ENCODE measurements at regions not wholly inside any gene's neighbourhood (a gene's known extent, or its start where the extent isn't known, plus 50 kb on each side); places are given as distances from the start of the nearest gene placed in this dataset.

DNA sequence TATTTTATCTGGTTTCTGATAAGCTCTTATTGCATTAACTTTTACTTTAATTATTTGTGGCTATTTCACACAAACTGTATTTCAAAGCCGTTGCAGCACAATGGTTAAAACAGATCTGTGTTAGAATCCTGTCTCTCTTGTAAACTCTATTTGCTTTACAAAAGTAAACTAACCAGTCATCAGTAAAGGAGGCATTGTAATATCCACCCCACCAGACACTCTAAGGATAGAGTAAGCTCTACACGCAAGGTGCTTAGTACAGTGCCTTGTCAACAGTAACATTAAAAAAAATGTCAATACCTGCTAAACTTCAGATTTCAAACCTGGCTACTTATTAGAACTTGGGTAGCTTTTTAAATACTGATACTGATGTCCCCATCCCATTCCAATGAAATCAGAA lies 228.4 kb downstream of the RCHY1 start:
- TF ChIP-seq TAF1 (IDR thresholded peaks at IDR 0.05; ENCODE audit: borderline replicate concordance, insufficient read depth, low read length) = no peak
- no peak for TF ChIP-seq SIN3A (IDR thresholded peaks at IDR 0.05; ENCODE audit: borderline replicate concordance, insufficient read depth, low read length)
- TF ChIP-seq FOXP2 (optimal IDR thresholded peaks at IDR 0.05; ENCODE audit: borderline replicate concordance, extremely low read depth, extremely low read length, insufficient read depth) = no peak
- TF ChIP-seq POLR2AphosphoS5 (IDR thresholded peaks at IDR 0.05; ENCODE audit: low read depth, low read length) = no peak
- TF ChIP-seq, protein P1, sequence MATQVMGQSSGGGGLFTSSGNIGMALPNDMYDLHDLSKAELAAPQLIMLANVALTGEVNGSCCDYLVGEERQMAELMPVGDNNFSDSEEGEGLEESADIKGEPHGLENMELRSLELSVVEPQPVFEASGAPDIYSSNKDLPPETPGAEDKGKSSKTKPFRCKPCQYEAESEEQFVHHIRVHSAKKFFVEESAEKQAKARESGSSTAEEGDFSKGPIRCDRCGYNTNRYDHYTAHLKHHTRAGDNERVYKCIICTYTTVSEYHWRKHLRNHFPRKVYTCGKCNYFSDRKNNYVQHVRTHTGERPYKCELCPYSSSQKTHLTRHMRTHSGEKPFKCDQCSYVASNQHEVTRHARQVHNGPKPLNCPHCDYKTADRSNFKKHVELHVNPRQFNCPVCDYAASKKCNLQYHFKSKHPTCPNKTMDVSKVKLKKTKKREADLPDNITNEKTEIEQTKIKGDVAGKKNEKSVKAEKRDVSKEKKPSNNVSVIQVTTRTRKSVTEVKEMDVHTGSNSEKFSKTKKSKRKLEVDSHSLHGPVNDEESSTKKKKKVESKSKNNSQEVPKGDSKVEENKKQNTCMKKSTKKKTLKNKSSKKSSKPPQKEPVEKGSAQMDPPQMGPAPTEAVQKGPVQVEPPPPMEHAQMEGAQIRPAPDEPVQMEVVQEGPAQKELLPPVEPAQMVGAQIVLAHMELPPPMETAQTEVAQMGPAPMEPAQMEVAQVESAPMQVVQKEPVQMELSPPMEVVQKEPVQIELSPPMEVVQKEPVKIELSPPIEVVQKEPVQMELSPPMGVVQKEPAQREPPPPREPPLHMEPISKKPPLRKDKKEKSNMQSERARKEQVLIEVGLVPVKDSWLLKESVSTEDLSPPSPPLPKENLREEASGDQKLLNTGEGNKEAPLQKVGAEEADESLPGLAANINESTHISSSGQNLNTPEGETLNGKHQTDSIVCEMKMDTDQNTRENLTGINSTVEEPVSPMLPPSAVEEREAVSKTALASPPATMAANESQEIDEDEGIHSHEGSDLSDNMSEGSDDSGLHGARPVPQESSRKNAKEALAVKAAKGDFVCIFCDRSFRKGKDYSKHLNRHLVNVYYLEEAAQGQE (IDR thresholded peaks at IDR 0.05; ENCODE audit: insufficient read depth in 1 of 2, low read depth in 2 of 2, low read length in 2 of 2) = no peak

- TF ChIP-seq FOXP2 (optimal IDR thresholded peaks at IDR 0.05; ENCODE audit: borderline replicate concordance, extremely low read depth, extremely low read length, insufficient read depth) = no peak
- TF ChIP-seq, protein P1 (IDR thresholded peaks at IDR 0.05; ENCODE audit: insufficient read depth in 1 of 2, low read depth in 2 of 2, low read length in 2 of 2) = no peak
- no peak for TF ChIP-seq SIN3A (IDR thresholded peaks at IDR 0.05; ENCODE audit: borderline replicate concordance, insufficient read depth, low read length)
- no peak for TF ChIP-seq TAF1 (IDR thresholded peaks at IDR 0.05; ENCODE audit: borderline replicate concordance, insufficient read depth, low read length)
- no peak for TF ChIP-seq POLR2AphosphoS5 (IDR thresholded peaks at IDR 0.05; ENCODE audit: low read depth, low read length)
Observed at GRCh38 chr4:75284831-75285230, 229.4 kb downstream of the RCHY1 start.

DNA sequence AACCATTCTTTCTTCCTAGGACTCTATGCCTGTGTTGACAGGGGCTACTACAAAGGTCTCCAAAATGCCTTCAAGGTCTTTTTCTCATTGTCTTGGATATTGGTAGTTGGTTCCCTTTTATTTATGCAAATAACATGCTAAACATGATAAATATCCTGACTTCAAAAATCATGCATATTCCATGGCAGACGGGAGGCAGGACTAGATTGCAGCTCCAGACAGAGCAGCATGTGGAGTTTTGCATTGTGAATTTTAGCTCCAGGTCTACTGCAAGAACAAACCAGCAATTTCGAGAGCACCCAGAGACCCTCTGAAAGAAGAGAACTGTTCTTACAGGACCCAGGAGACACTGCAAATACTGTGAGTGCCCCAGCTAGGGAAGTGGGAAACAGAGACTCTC lies 254.9 kb downstream of the RCHY1 start:
- TF ChIP-seq POLR2AphosphoS5 (IDR thresholded peaks at IDR 0.05; ENCODE audit: low read depth, low read length) (no peak), FOXP2 (optimal IDR thresholded peaks at IDR 0.05; ENCODE audit: borderline replicate concordance, extremely low read depth, extremely low read length, insufficient read depth) (no peak), TAF1 (IDR thresholded peaks at IDR 0.05; ENCODE audit: borderline replicate concordance, insufficient read depth, low read length) (no peak), SIN3A (IDR thresholded peaks at IDR 0.05; ENCODE audit: borderline replicate concordance, insufficient read depth, low read length) (no peak)
- TF ChIP-seq, protein P1 (IDR thresholded peaks at IDR 0.05; ENCODE audit: insufficient read depth in 1 of 2, low read depth in 2 of 2, low read length in 2 of 2) = no peak

DNA sequence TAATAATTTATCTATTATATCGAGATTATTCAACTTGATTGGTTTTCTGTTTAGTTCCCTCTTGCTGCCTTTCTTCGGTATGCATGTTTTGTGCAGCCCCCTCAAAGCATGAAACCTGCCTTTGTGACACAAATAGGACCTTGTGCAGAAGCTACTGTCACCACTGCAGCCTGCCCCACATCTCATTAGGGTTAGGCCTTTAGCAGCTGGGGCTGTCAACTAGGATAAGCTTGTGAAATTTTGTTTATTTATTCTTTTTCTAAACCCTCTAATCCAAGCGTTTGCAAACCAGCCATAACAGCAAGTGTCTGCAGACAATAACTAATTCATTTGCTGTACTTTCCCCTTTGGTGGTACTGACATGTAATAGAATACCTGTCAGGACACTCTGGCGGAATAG lies 258.9 kb downstream of the RCHY1 start:
- no peak for TF ChIP-seq TAF1 (IDR thresholded peaks at IDR 0.05; ENCODE audit: borderline replicate concordance, insufficient read depth, low read length)
- TF ChIP-seq, protein P1 (IDR thresholded peaks at IDR 0.05; ENCODE audit: insufficient read depth in 1 of 2, low read depth in 2 of 2, low read length in 2 of 2) = no peak
- no peak for TF ChIP-seq POLR2AphosphoS5 (IDR thresholded peaks at IDR 0.05; ENCODE audit: low read depth, low read length)
- no peak for TF ChIP-seq SIN3A (IDR thresholded peaks at IDR 0.05; ENCODE audit: borderline replicate concordance, insufficient read depth, low read length)
- TF ChIP-seq FOXP2 (optimal IDR thresholded peaks at IDR 0.05; ENCODE audit: borderline replicate concordance, extremely low read depth, extremely low read length, insufficient read depth) = no peak

DNA sequence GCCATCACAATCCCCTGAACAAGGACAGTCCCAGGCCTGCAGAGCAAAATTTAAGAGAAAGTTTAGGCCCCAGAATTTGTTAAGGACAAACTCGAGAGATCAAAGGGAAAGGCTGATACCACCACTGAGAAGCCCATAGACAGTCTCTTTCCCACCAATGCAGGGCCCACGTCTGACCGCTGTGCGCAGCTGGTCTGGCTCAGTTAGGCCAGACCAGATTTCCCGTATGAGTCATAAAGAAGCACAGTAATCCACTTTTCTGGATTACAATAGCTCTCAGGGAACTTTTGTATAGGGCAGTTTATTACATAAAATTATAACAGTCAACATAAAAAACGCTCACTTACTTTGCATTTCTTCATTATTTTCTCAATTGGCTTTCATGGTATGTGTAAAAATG lies 259.5 kb downstream of the RCHY1 start:
- TF ChIP-seq SIN3A (IDR thresholded peaks at IDR 0.05; ENCODE audit: borderline replicate concordance, insufficient read depth, low read length) = no peak
- TF ChIP-seq, protein P1 (IDR thresholded peaks at IDR 0.05; ENCODE audit: insufficient read depth in 1 of 2, low read depth in 2 of 2, low read length in 2 of 2) = no peak
- TF ChIP-seq TAF1 (IDR thresholded peaks at IDR 0.05; ENCODE audit: borderline replicate concordance, insufficient read depth, low read length) = no peak
- TF ChIP-seq FOXP2 (optimal IDR thresholded peaks at IDR 0.05; ENCODE audit: borderline replicate concordance, extremely low read depth, extremely low read length, insufficient read depth) = no peak
- no peak for TF ChIP-seq POLR2AphosphoS5 (IDR thresholded peaks at IDR 0.05; ENCODE audit: low read depth, low read length)

Measured in PFSK-1 (cell line).